K562 (cell line): ENCODE measurements at regions not wholly inside any gene's neighbourhood (a gene's known extent, or its start where the extent isn't known, plus 50 kb on each side); places are given as distances from the start of the nearest gene placed in this dataset.

Source experiments
- CTCF ChIP-seq, 3 experiments: IDR thresholded peaks in 2 of 3; conservative IDR thresholded peaks in 1 of 3; 2 replicates each; pipeline ENCODE4 v1.5.1; 2011 to 2012; ENCODE audit warnings: low read length in 3 of 3, mild to moderate bottlenecking in 3 of 3, control low read depth in 2 of 3, improper control_type of control experiment in 1 of 3, inconsistent platforms in 1 of 3, low read depth in 1 of 3, mixed read lengths in 1 of 3, moderate library complexity in 1 of 3; ENCODE audit not compliant: insufficient read depth in 2 of 3
- E2F1 ChIP-seq: sonication (generic); formaldehyde crosslinking; IDR thresholded peaks from 2 replicates; pipeline ENCODE4 v1.8.1; 2023; ENCODE audit warnings: mild to moderate bottlenecking, missing genetic modification reagents, moderate library complexity
- LCOR ChIP-seq: sonication (generic); formaldehyde crosslinking; IDR thresholded peaks from 2 replicates; pipeline ENCODE4 v1.8.0; 2022; ENCODE audit warnings: mild to moderate bottlenecking, missing genetic modification reagents
- POLR2A ChIP-seq: fragments of 450-650 bp; conservative IDR thresholded peaks from 2 replicates; pipeline ENCODE4 v1.6.1; 2016
- SETDB1 ChIP-seq: IDR thresholded peaks from one replicate; pipeline ENCODE4 v1.6.1; 2012; ENCODE audit warnings: low read length, control low read depth, inconsistent platforms
- SMAD4 ChIP-seq: fragments of 250-450 bp; sonication (Bioruptor Pico); conservative IDR thresholded peaks from 2 replicates; pipeline ENCODE4 v1.8.0; 2021; ENCODE audit warnings: inconsistent platforms, mild to moderate bottlenecking, moderate library complexity
- TEAD2 ChIP-seq: fragments of 450-650 bp; IDR thresholded peaks from 2 replicates; pipeline ENCODE4 v1.6.1; 2016; ENCODE audit warnings: missing genetic modification characterization, control low read depth, missing compliant biosample characterization
- ZBED1 ChIP-seq: IDR thresholded peaks from 2 replicates; pipeline ENCODE4 v1.6.1; 2014

- no peak for TF ChIP-seq E2F1 (CRISPR knock-in tag)
- TF ChIP-seq ZBED1, result no peak
- TF ChIP-seq LCOR (CRISPR knock-in tag), result no peak
- no peak for TF ChIP-seq SMAD4 (CRISPR knock-in tag)
- no peak for TF ChIP-seq POLR2A
- no peak for TF ChIP-seq SETDB1
- no peak for TF ChIP-seq TEAD2 (tag)
- no peak for TF ChIP-seq CTCF (IDR thresholded peaks at IDR 0.05 in 2 of 3, conservative IDR thresholded peaks at IDR 0.05 in 1 of 3; ENCODE audit: insufficient read depth in 2 of 3, low read depth in 1 of 3, low read length in 3 of 3)
Observed at GRCh38 chr2:5164776-5165525, 527.2 kb upstream of the SOX11 start.
